ENCODE measurements at regions not wholly inside any gene's neighbourhood (a gene's known extent, or its start where the extent isn't known, plus 50 kb on each side); places are given as distances from the start of the nearest gene placed in this dataset.

DNA sequence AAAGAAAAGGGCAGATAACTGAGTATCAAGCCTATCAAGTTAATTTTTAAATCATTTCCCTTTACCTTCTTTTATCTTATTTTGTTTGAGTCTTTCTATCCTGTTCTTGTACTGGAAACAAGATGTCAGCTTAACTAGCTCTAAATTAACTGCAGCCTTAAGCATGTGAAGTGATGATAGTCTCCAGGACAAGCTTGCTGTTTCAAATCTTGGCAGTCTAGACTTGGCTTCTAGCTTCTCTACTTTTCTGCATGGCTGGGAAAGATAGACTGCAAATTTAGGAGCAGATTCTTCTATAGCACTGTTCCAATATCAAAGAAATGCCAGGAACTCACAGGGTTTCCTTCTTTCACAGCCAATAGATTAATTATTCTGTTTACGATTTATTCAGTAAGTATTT is 1034.4 kb downstream of the TUSC7 start:
- Histone ChIP-seq H4K20me1 (ENCODE audit: insufficient read depth, low read length) (no peaks in the 10 kb centered on the region), H3K4me1 (ENCODE audit: insufficient read depth, low read length) (no peaks in the 10 kb centered on the region), H3K9me3 (ENCODE audit: insufficient read depth, low read length, severe bottlenecking) (no peaks in the 10 kb centered on the region), H3K27ac (ENCODE audit: low read length) (no peak overlapping the region), H3K4me3 (ENCODE audit: low read depth in 1 of 2, low read length in 2 of 2) (no peak overlapping the region), H3K79me2 (ENCODE audit: insufficient read depth, low read length) (no peaks in the 10 kb centered on the region), H3K27me3 (ENCODE audit: insufficient read depth, low read length, poor library complexity) (no peaks in the 10 kb centered on the region), H3K9ac (ENCODE audit: low read depth, low read length) (no peak overlapping the region), H3K36me3 (ENCODE audit: insufficient read depth, low read length) (no peaks in the 10 kb centered on the region), H3K4me2 (ENCODE audit: insufficient read depth, low read length) (no peak overlapping the region), H2AFZ (ENCODE audit: low read depth, low read length) (no peak overlapping the region)
- no peak for DNase-seq
- no peak for ATAC-seq (ENCODE audit: insufficient read depth, low read depth)
- no peak for TF ChIP-seq EZH2 (IDR thresholded peaks at IDR 0.05; ENCODE audit: borderline replicate concordance, low read depth, low read length, severe bottlenecking)
- TF ChIP-seq, protein P1, sequence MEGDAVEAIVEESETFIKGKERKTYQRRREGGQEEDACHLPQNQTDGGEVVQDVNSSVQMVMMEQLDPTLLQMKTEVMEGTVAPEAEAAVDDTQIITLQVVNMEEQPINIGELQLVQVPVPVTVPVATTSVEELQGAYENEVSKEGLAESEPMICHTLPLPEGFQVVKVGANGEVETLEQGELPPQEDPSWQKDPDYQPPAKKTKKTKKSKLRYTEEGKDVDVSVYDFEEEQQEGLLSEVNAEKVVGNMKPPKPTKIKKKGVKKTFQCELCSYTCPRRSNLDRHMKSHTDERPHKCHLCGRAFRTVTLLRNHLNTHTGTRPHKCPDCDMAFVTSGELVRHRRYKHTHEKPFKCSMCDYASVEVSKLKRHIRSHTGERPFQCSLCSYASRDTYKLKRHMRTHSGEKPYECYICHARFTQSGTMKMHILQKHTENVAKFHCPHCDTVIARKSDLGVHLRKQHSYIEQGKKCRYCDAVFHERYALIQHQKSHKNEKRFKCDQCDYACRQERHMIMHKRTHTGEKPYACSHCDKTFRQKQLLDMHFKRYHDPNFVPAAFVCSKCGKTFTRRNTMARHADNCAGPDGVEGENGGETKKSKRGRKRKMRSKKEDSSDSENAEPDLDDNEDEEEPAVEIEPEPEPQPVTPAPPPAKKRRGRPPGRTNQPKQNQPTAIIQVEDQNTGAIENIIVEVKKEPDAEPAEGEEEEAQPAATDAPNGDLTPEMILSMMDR (IDR thresholded peaks at IDR 0.05; ENCODE audit: borderline replicate concordance, extremely low read depth, low read length, poor library complexity, severe bottlenecking) = no peak

DNA sequence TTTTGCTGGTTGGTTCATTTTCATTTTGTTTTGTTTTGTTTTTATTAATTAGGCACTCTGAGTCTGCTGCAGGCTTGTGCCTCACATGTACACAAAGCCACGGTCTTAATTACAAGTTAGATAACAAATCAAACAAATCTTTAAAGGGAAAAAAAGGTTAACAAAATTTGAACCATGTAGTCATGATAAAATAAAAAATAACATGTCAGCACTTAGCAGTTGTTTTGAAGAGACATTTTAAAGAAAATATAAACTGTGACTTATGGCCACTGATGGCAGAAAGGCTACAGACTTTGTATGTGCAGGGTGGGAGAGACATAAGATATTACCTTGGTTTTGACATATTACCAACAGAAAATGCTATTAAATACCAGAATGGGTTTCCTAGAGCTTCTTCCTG is 1035.4 kb downstream of the TUSC7 start:
- H3K4me3 ChIP-seq (ENCODE audit: low read depth in 1 of 2, low read length in 2 of 2) = no peak overlapping the region
- no peaks in the 10 kb centered on the region for H3K36me3 ChIP-seq (ENCODE audit: insufficient read depth, low read length)
- H2AFZ ChIP-seq (ENCODE audit: low read depth, low read length) = no peak overlapping the region
- ATAC-seq (ENCODE audit: insufficient read depth, low read depth) (no peak), DNase-seq (no peak)
- no peak overlapping the region for H3K4me2 ChIP-seq (ENCODE audit: insufficient read depth, low read length)
- H3K4me1 ChIP-seq (ENCODE audit: insufficient read depth, low read length) = no peaks in the 10 kb centered on the region
- H3K27ac ChIP-seq (ENCODE audit: low read length) = no peak overlapping the region
- no peaks in the 10 kb centered on the region for H3K27me3 ChIP-seq (ENCODE audit: insufficient read depth, low read length, poor library complexity)
- no peaks in the 10 kb centered on the region for H4K20me1 ChIP-seq (ENCODE audit: insufficient read depth, low read length)
- TF ChIP-seq, protein P1 (IDR thresholded peaks at IDR 0.05; ENCODE audit: borderline replicate concordance, extremely low read depth, low read length, poor library complexity, severe bottlenecking) = no peak
- TF ChIP-seq EZH2 (IDR thresholded peaks at IDR 0.05; ENCODE audit: borderline replicate concordance, low read depth, low read length, severe bottlenecking) = no peak
- H3K9ac ChIP-seq (ENCODE audit: low read depth, low read length) = no peak overlapping the region
- no peaks in the 10 kb centered on the region for H3K9me3 ChIP-seq (ENCODE audit: insufficient read depth, low read length, severe bottlenecking)
- no peaks in the 10 kb centered on the region for H3K79me2 ChIP-seq (ENCODE audit: insufficient read depth, low read length)

DNA sequence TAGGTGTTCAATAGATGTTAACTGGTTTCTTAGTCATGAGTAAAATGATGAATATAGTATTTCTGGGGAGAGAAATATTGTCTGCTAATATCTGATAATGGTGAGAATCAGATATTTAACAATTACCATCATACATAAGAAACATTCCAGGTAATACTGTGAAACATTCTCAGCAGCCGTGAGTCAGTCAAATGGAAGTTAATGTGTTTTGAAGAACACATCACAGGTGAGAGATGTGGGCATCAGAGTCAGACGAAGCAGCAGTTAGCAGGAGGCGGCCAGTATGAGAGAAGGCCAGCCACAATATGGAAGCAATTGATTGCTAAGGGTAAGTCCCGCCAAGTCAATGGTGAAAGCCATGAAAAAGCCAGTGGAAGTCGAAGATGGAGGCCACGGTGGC is 1035.9 kb downstream of the TUSC7 start:
- ATAC-seq (ENCODE audit: insufficient read depth, low read depth) (no peak), DNase-seq (no peak)
- Histone ChIP-seq H3K9me3 (ENCODE audit: insufficient read depth, low read length, severe bottlenecking) (no peaks in the 10 kb centered on the region), H3K27ac (ENCODE audit: low read length) (no peak overlapping the region), H3K36me3 (ENCODE audit: insufficient read depth, low read length) (no peaks in the 10 kb centered on the region), H2AFZ (ENCODE audit: low read depth, low read length) (no peak overlapping the region), H3K79me2 (ENCODE audit: insufficient read depth, low read length) (no peaks in the 10 kb centered on the region), H4K20me1 (ENCODE audit: insufficient read depth, low read length) (no peaks in the 10 kb centered on the region), H3K27me3 (ENCODE audit: insufficient read depth, low read length, poor library complexity) (no peaks in the 10 kb centered on the region), H3K4me2 (ENCODE audit: insufficient read depth, low read length) (no peak overlapping the region), H3K9ac (ENCODE audit: low read depth, low read length) (no peak overlapping the region), H3K4me3 (ENCODE audit: low read depth in 1 of 2, low read length in 2 of 2) (no peak overlapping the region), H3K4me1 (ENCODE audit: insufficient read depth, low read length) (no peaks in the 10 kb centered on the region)
- TF ChIP-seq EZH2 (IDR thresholded peaks at IDR 0.05; ENCODE audit: borderline replicate concordance, low read depth, low read length, severe bottlenecking) = no peak
- TF ChIP-seq, protein P1 (IDR thresholded peaks at IDR 0.05; ENCODE audit: borderline replicate concordance, extremely low read depth, low read length, poor library complexity, severe bottlenecking) = no peak

DNA sequence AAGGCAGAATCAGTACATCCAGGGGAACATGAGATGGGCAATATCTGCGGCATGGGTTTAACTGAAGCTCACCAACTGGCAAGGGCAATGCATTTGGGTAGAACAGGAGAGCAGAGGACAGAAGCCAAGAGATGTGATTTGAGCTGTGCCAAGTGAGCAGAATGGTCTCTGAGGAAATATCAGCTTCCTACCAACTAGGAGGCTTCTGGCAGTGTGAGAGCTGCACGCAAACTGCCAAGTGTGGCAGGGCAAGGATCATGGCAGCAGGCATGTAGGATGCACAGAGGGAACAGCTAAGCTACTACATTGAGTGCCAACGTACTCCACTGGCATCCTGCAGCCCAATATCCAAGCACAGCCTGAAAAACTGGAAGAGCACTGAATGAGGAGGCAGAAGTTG is 1036.5 kb downstream of the TUSC7 start:
- ATAC-seq (ENCODE audit: insufficient read depth, low read depth) (no peak), DNase-seq (no peak)
- no peaks in the 10 kb centered on the region for H3K79me2 ChIP-seq (ENCODE audit: insufficient read depth, low read length)
- no peaks in the 10 kb centered on the region for H4K20me1 ChIP-seq (ENCODE audit: insufficient read depth, low read length)
- no peaks in the 10 kb centered on the region for H3K27me3 ChIP-seq (ENCODE audit: insufficient read depth, low read length, poor library complexity)
- no peak overlapping the region for H3K4me3 ChIP-seq (ENCODE audit: low read depth in 1 of 2, low read length in 2 of 2)
- no peak overlapping the region for H2AFZ ChIP-seq (ENCODE audit: low read depth, low read length)
- H3K4me1 ChIP-seq (ENCODE audit: insufficient read depth, low read length) = no peaks in the 10 kb centered on the region
- H3K9me3 ChIP-seq (ENCODE audit: insufficient read depth, low read length, severe bottlenecking) = no peaks in the 10 kb centered on the region
- TF ChIP-seq, protein P1 (IDR thresholded peaks at IDR 0.05; ENCODE audit: borderline replicate concordance, extremely low read depth, low read length, poor library complexity, severe bottlenecking) = no peak
- no peak for TF ChIP-seq EZH2 (IDR thresholded peaks at IDR 0.05; ENCODE audit: borderline replicate concordance, low read depth, low read length, severe bottlenecking)
- no peak overlapping the region for H3K27ac ChIP-seq (ENCODE audit: low read length)
- H3K4me2 ChIP-seq (ENCODE audit: insufficient read depth, low read length) = no peak overlapping the region
- no peaks in the 10 kb centered on the region for H3K36me3 ChIP-seq (ENCODE audit: insufficient read depth, low read length)
- H3K9ac ChIP-seq (ENCODE audit: low read depth, low read length) = no peak overlapping the region
